HG03442 (cell line): ENCODE measurements at regions not wholly inside any gene's neighbourhood (a gene's known extent, or its start where the extent isn't known, plus 50 kb on each side); places are given as distances from the start of the nearest gene placed in this dataset.
"Not testable (repeated sequence)": the region's sequence is repeated elsewhere in the genome, so short reads cannot be mapped to it uniquely, and the experiment has no call there.

ENCODE experiments used
- ATAC-seq: cut with Tn5 transposase; IDR thresholded peaks from one replicate; pipeline ENCODE4 v1.9.1; 2021; ENCODE audit warnings: mild to moderate bottlenecking, moderate library complexity; ENCODE audit not compliant: unreplicated experiment

DNA sequence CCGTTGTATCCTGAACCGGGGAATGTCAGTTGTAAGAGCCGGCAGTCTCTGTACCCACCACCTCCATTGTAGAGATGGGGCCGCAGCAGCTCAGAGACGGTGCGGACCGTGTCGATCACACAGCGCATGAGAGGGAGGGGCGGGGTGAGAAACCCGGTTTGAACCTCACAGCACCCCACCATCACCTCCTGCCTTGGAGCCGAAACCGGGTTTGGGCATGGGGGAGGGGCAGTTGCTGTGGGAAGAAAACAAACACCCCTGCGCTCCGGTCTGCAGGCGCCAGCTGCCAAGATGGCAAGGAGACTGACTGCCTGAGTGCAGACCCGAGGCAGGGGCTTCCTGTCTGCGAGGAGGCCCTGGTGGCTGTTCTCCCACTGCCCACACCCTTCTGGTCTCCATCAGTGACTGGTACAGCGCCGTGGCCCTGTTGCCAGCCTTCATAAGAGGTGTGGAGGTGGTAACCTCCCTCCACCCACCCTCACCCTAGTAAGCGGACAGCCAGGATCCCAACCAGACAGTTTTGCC is 69.2 kb upstream of the SSBP3 start:
- ATAC-seq = no peak

DNA sequence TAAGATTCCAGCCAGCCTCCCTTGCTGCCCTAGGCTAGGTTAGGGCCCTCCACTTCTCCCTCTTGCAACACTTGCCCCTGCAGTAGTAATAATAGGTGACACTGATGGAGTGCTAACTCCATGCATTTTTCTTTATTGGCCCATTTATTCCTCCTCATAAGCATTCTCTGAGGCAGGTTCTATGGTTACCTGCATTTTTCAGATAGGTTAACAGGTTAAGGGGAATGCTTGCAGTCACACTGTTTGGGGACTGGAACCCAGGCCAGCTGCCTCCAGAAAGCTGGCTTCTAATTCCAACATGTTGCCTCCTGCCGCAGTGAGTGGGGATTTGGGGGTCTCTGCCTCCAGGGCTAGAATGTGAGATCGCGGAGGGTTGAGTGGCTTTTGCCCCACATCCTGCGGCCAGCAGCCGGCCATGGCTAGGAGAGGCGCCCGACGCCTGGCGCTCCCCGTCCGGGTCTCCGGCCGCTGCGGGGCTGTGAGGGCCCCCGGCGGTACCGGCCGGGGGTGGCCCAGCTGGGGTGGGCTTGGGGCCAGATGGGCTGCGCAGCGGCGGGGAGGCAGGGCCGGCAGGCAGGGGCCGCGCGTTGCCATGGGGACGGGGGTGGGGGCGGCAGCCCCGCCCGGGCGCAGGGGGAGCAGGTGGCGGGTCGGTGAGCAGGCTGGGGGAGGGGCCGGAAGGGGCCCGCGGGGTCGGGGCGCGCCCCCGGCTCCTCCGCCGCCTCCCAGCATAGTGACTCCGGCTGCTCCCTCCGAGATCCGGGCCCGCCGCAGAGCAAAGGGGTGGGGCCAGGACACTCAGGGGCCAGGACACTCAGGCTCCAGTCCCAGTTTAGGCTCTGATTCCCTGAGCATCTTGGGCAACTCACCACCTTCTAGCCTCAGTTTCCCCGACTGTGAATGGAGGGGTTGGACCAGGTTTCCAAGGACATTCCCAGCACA is 68.4 kb upstream of the SSBP3 start:
- ATAC-seq = no peak

DNA sequence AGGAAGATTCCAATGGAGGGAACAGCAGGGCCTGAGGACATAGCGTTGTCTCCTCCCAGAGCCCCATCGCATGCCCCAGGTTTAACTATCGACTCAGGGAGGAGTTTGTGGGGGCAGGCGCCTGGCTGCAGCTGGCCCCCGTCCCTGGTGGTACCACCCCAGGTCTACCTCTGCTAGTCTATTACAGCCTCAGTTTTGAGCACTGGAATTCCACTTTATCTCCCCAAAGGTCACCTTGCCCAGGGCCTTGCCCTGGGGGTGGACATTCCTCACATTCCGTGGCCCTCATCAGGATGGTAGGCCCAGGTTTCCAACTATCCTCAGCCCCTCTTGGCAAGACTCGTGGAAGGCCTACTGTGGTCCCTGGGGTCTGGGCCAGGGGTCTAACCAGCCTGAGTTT is 65.4 kb upstream of the SSBP3 start:
- ATAC-seq = no peak

- not testable (repeated sequence) for ATAC-seq
Observed at GRCh38 chr1:54469444-54469843, 63.2 kb upstream of the SSBP3 start.

DNA sequence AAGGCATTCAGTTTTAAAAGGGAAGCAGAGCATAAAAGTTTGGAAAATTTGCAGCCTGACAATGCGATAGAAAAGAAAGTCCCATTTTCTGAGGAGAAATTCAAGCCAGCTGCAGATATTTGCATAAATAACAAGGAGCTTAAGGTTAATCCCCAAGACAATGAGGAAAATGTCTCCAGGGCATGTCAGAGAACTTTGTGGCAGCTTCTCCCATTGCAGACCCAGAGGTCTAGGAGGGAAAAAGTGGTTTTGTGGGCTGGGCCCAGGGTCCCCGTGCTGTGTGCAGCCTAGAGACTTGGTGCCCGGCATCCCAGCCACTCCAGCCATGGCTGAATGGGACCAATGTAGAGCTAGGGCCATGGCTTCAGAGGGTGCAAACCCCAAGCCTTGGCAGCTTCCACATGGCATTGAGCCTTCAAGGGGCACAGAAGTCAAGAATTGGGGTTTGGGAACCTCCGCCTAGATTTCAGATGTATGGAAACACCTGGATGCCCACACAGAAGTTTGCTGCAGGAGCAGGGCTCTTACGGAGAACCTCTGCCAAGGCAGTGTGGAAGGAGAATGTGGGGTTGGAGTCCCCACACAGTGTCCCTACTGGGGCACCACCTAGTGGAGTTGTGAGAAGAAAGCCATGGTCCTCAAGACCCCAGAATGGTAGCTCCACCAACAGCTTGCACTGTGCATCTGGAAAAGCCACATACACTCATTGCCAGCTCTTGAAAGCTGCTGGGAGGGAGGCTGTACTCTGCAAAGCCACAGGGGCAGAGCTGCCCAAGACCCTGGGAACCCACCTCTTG is 62.3 kb upstream of the SSBP3 start:
- ATAC-seq = not testable (repeated sequence)

DNA sequence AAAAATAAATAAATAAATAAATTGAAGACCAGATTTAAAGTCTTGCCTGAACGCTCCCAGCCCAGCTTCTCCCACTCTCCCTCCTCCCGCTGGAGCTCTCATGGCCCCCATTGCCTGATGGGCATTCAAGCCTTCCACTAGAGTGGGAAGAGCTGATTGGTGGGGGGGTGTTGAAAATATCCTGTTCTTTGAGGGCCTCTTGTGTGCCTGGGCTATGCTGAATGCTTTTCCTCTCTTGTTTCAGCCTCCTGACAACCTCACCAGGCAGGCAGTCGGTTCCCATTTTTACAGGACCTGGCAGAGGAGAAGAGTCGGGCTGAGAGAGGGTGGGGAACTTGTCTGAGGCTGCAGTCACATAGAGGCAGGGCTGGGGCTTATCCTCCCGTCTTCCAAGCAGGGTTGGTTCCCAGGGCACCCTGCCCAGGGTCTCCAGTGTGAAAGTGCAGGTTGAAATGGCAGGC is 59.2 kb upstream of the SSBP3 start:
- ATAC-seq = no peak

DNA sequence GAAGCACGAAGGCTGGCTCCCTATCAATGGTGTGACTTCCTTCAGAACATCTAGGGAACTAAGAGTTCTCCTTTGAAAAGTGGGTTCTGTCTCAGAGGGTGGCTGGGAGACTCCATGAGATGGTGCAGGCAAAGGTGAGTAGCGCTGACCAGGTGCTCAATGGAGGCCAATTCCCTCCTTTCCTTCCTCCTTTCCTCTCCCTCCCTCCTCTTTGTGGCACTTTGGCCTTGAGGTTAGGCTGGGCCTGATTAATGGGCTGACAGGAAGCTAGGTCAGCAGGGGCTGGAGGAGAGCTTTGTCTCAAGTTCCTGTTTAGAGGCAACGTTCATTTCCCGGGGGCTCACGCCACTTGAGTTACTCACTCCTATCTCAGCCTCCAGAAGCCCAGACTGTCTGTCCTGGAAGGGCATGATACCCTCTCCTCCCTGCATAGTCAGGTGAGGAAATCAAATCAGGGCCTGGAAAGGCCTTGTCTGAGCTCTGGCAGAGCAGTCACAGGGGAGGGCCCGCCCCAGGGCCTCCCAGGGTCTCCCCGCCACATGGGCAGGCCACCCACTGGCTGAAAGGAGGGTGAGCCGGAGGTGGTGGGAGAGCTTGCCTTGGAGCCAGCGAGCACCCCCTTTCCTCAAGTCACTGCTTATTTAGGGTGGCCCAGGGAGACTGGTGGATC is 58.4 kb upstream of the SSBP3 start:
- ATAC-seq = no peak

GRCh38 chr1:54464031-54464476 is 57.9 kb upstream of the SSBP3 start:
- ATAC-seq = no peak

- ATAC-seq = no peak
Observed at GRCh38 chr1:54463259-54464030, 57.3 kb upstream of the SSBP3 start.

GRCh38 chr1:54462597-54463258 is 56.5 kb upstream of the SSBP3 start:
- no peak for ATAC-seq

DNA sequence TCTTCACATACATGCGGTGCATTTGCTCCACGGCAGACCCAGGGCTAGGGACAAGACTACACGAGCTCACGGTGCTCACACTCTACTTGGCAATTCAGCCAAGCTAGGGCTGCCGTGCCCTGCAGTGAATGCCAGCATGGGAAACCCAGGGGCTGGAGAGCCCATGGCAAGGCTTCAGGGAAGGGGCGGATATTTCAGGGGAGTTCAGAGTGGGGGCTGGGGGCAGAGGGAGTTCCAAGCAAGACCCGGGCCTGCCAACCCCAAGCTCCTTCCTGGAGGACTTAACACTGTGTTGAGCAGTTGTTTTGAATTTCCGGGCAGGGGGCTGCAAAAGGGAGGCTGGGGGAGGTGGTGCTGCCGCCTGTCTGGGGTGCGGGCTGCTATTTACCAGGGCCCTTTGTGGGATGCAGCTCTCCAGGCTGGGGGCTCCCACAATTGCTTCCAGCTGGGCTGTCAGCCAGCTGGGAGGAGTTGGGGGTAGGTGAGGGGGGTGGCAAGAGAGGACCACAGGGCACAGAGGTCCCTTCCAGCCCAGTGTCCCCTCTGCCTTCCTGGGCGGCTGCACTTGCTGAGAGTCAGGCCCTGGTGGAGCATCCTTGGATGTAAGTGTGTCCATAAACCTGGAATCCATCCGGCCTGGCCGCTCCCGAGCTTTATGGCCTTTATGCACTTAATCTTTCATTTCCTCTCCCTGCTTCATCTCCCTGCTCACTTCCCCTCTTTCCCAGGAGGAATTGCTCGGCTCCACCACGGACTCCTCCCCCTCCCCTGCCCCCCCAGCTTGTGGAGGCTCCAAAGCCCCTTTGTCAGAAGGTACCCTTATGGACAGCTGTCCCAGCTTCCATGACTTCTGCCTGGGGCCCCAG is 55.8 kb upstream of the SSBP3 start:
- no peak for ATAC-seq

- no peak for ATAC-seq
Observed at GRCh38 chr1:54460861-54461387, 54.7 kb upstream of the SSBP3 start.

- ATAC-seq = no peak
Observed at GRCh38 chr1:54460351-54460750, 54.2 kb upstream of the SSBP3 start.

- no peak for ATAC-seq
Observed at GRCh38 chr1:54459726-54460191, 53.6 kb upstream of the SSBP3 start.

- no peak for ATAC-seq
Observed at GRCh38 chr1:54459140-54459539, 52.9 kb upstream of the SSBP3 start.

- ATAC-seq = no peak
Observed at GRCh38 chr1:54456921-54457529, 50.8 kb upstream of the SSBP3 start.

GRCh38 chr1:54456361-54456760 is 50.2 kb upstream of the SSBP3 start:
- no peak for ATAC-seq
